Ectodermal cell (in vitro differentiated cells): ENCODE measurements at regions not wholly inside any gene's neighbourhood (a gene's known extent, or its start where the extent isn't known, plus 50 kb on each side); places are given as distances from the start of the nearest gene placed in this dataset.

Experiments used
- H3K27ac ChIP-seq: 2 replicates; pipeline ENCODE4 v1.7.0; 2013; ENCODE audit warnings: mild to moderate bottlenecking, low read depth, low read length; ENCODE audit not compliant: insufficient read depth, poor library complexity, severe bottlenecking
- H3K27me3 ChIP-seq: 2 replicates; pipeline ENCODE4 v1.7.0; 2013; ENCODE audit warnings: mild to moderate bottlenecking, low read length; ENCODE audit not compliant: insufficient read depth, control insufficient read depth, poor library complexity, severe bottlenecking
- H3K36me3 ChIP-seq: one replicate; pipeline ENCODE4 v1.7.0; 2013; ENCODE audit warnings: low read length; ENCODE audit not compliant: control insufficient read depth, insufficient read depth
- H3K4me1 ChIP-seq: one replicate; pipeline ENCODE4 v1.7.0; 2013; ENCODE audit warnings: low read length; ENCODE audit not compliant: control insufficient read depth, insufficient read depth
- H3K4me3 ChIP-seq: 2 replicates; pipeline ENCODE4 v1.7.0; 2013; ENCODE audit warnings: low read depth, low read length, control low read depth; ENCODE audit not compliant: insufficient read depth
- H3K9me3 ChIP-seq: 2 replicates; pipeline ENCODE4 v1.7.0; 2013; ENCODE audit warnings: mild to moderate bottlenecking, low read length, moderate library complexity; ENCODE audit not compliant: control insufficient read depth
- WGBS, 2 experiments: methylation state at CpG; one replicate each; pipeline ENCODE4 v1.1.7; 2013; ENCODE audit warnings: missing lambda C conversion rate in 2 of 2; 5-methylcytosine and 5-hydroxymethylcytosine counted together

GRCh38 chr1:17966341-17966740 is 141.3 kb upstream of the IGSF21 start:
- no peak overlapping the region for H3K27ac ChIP-seq
- H3K4me3 ChIP-seq: no peak overlapping the region
- H3K27me3 ChIP-seq: no peaks in the 10 kb centered on the region
- H3K36me3 ChIP-seq: no peaks in the 10 kb centered on the region
- WGBS, 2 experiments: 74 to 76% methylated on average over 7 of the region's 7 CpGs
- no peaks in the 10 kb centered on the region for H3K4me1 ChIP-seq
- H3K9me3 ChIP-seq: no peaks in the 10 kb centered on the region

DNA sequence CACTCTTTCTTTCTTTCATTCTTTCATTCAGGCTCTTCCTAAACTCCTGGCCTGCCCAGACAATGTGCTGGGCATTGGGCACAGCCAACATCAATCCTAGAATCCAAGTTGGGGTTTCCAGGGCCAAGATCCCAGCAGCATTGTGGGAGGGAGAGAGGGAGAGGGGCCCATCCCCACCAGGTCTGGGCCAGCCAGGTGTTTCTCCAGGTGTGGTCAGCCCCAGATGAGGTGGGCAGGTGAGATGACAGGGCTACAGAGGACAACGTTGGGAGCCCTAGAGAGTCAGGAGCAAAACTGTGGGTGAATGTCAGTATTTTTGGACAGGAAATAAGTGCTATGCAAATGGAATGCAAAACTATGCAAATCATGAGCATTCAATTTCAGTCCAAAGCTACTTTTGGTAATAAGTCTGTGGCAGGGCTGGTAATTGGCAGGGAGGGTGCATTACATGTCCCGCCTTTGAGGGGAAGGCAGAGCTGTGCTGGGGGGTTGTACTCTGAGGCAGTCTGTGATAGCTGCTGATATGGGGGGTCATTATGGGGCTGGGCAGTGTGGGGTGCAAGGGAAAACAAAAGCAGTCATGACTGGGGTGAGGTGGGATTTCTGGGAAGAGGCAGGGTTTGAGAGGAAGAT is 139.9 kb upstream of the IGSF21 start:
- WGBS, 2 experiments: 86% methylated on average over 2 of the region's 2 CpGs
- H3K9me3 ChIP-seq: no peaks in the 10 kb centered on the region
- no peaks in the 10 kb centered on the region for H3K36me3 ChIP-seq
- H3K4me3 ChIP-seq: no peak overlapping the region
- no peak overlapping the region for H3K27ac ChIP-seq
- H3K4me1 ChIP-seq: no peaks in the 10 kb centered on the region
- H3K27me3 ChIP-seq: no peaks in the 10 kb centered on the region

GRCh38 chr1:17970757-17971156 is 136.8 kb upstream of the IGSF21 start:
- 93 to 96% methylated on average over 5 of the region's 5 CpGs for WGBS, 2 experiments
- no peak overlapping the region for H3K4me3 ChIP-seq
- H3K9me3 ChIP-seq: no peaks in the 10 kb centered on the region
- no peaks in the 10 kb centered on the region for H3K4me1 ChIP-seq
- H3K36me3 ChIP-seq: no peaks in the 10 kb centered on the region
- no peaks in the 10 kb centered on the region for H3K27me3 ChIP-seq
- no peak overlapping the region for H3K27ac ChIP-seq

DNA sequence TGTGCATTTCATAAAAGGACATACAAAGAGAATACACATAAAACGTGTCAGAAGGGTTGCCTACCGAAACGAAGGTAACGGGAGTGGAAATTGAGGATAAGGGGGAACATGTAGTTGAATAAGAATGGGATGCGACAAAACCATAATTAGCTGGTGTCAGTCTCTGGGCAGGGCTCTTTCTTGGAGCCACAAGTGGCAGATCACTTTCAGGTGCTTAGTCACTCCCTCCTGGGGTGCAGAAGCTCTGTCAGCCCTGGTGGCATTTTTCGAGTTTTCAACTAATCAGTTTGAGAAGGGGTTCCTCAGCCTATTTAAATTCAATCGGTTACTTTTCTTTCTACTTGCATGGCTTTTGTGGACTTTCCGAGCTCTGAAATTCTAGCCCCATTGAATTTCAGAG is 133.9 kb upstream of the IGSF21 start:
- no peaks in the 10 kb centered on the region for H3K9me3 ChIP-seq
- H3K4me1 ChIP-seq: no peaks in the 10 kb centered on the region
- H3K27me3 ChIP-seq: no peaks in the 10 kb centered on the region
- H3K27ac ChIP-seq: no peak overlapping the region
- no peak overlapping the region for H3K4me3 ChIP-seq
- 47 to 61% methylated on average over 8 of the region's 8 CpGs for WGBS, 2 experiments
- H3K36me3 ChIP-seq: no peaks in the 10 kb centered on the region

- no peak overlapping the region for H3K4me3 ChIP-seq
- H3K4me1 ChIP-seq: no peaks in the 10 kb centered on the region
- H3K27ac ChIP-seq: no peak overlapping the region
- H3K36me3 ChIP-seq: no peaks in the 10 kb centered on the region
- H3K27me3 ChIP-seq: no peaks in the 10 kb centered on the region
- H3K9me3 ChIP-seq: no peaks in the 10 kb centered on the region
Observed at GRCh38 chr1:17976854-17977253, 130.7 kb upstream of the IGSF21 start.

DNA sequence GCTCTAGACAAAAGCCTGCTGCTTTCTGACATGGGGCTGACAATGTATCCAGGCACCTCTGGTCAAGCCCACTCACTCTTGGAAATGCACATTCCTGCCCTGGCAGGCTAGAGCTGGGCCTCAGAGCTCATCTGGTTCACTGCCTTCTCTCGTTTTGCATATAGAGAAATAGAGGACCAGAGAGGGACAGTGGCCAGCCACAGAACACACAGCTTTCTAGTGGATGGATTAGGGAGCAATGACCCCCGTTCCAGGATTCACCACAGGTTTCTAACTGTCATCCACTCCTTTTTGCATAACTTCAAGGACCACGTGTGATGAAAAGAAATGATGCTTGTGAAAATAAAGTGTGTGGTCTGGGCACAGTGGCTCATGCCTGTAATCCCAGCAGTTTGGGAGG is 129.6 kb upstream of the IGSF21 start:
- Histone ChIP-seq H3K4me1 (no peaks in the 10 kb centered on the region), H3K4me3 (no peak overlapping the region), H3K9me3 (no peaks in the 10 kb centered on the region), H3K36me3 (no peaks in the 10 kb centered on the region), H3K27me3 (no peaks in the 10 kb centered on the region), H3K27ac (no peak overlapping the region)
- 85 to 89% methylated on average over 3 of the region's 3 CpGs for WGBS, 2 experiments

GRCh38 chr1:17979815-17980214 is 127.8 kb upstream of the IGSF21 start:
- H3K27me3 ChIP-seq: no peaks in the 10 kb centered on the region
- WGBS, 2 experiments: 64 to 66% methylated on average over 6 of the region's 6 CpGs
- H3K4me3 ChIP-seq: no peak overlapping the region
- H3K27ac ChIP-seq: no peak overlapping the region
- H3K36me3 ChIP-seq: no peaks in the 10 kb centered on the region
- H3K9me3 ChIP-seq: no peaks in the 10 kb centered on the region
- no peaks in the 10 kb centered on the region for H3K4me1 ChIP-seq

GRCh38 chr1:17982197-17982596 is 125.4 kb upstream of the IGSF21 start:
- H3K27me3 ChIP-seq: no peaks in the 10 kb centered on the region
- H3K9me3 ChIP-seq: no peaks in the 10 kb centered on the region
- no peaks in the 10 kb centered on the region for H3K36me3 ChIP-seq
- H3K4me1 ChIP-seq: no peaks in the 10 kb centered on the region
- H3K27ac ChIP-seq: no peak overlapping the region
- H3K4me3 ChIP-seq: no peak overlapping the region
- 82 to 90% methylated on average over 6 of the region's 6 CpGs for WGBS, 2 experiments

GRCh38 chr1:17984583-17984982 is 123.0 kb upstream of the IGSF21 start:
- 47 to 48% methylated on average over 9 of the region's 9 CpGs for WGBS, 2 experiments
- Histone ChIP-seq H3K9me3 (no peaks in the 10 kb centered on the region), H3K4me3 (no peak overlapping the region), H3K4me1 (no peaks in the 10 kb centered on the region), H3K27me3 (no peaks in the 10 kb centered on the region), H3K27ac (no peak overlapping the region), H3K36me3 (no peaks in the 10 kb centered on the region)

GRCh38 chr1:17986156-17986555 is 121.4 kb upstream of the IGSF21 start:
- Histone ChIP-seq H3K4me3 (no peak overlapping the region), H3K4me1 (no peaks in the 10 kb centered on the region)
- WGBS, 2 experiments: 95 to 96% methylated on average over 9 of the region's 9 CpGs

DNA sequence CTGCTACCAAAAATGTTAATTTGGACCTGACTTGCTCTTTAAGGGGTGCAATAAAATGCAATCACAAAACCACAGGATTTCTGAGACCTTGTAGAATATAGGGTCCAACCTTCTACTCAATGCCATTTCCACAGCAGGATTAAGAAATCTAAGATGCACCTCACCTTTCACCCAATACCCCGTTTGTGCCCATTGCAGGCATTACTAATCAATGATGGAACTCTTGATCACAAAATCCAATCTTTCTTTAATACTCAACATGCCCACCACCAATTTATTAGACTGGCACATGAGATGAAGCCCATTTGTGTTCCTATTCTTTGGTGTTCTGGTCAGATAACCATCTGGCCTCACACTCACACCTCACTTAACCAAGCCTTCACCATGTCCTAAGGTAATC is 117.2 kb upstream of the IGSF21 start:
- WGBS, 2 experiments: 89% methylated on average over 1 of the region's 1 CpG
- Histone ChIP-seq H3K27me3 (no peaks in the 10 kb centered on the region), H3K4me3 (no peak overlapping the region)

More at GRCh38 chr1:17986156-17986555, 121.4 kb upstream of the IGSF21 start:
- Histone ChIP-seq H3K9me3 (no peaks in the 10 kb centered on the region), H3K27me3 (no peaks in the 10 kb centered on the region), H3K36me3 (no peaks in the 10 kb centered on the region), H3K27ac (no peak overlapping the region)

More for the DNA sequence above, 117.2 kb upstream of the IGSF21 start:
- no peaks in the 10 kb centered on the region for H3K9me3 ChIP-seq
- no peak overlapping the region for H3K27ac ChIP-seq
- H3K4me1 ChIP-seq: no peaks in the 10 kb centered on the region
- no peaks in the 10 kb centered on the region for H3K36me3 ChIP-seq
